Osteoblast (primary cell): ENCODE measurements at regions not wholly inside any gene's neighbourhood (a gene's known extent, or its start where the extent isn't known, plus 50 kb on each side); places are given as distances from the start of the nearest gene placed in this dataset.

Experiments
- DNase-seq: peaks from one replicate; pipeline ENCODE4 v3.0.0; 2011; ENCODE audit warnings: low spot score, mixed read lengths; ENCODE audit not compliant: insufficient read length; ENCODE audit errors: missing footprints
- H2AFZ ChIP-seq: 2 replicates; pipeline ENCODE4 v1.6.0; 2011; ENCODE audit warnings: mild to moderate bottlenecking, low read length
- H3K27ac ChIP-seq: 2 replicates; pipeline ENCODE4 v1.5.1; 2011; ENCODE audit warnings: mild to moderate bottlenecking, low read depth, low read length, moderate library complexity
- H3K27me3 ChIP-seq: 2 replicates; pipeline ENCODE4 v1.6.0; 2012; ENCODE audit warnings: mild to moderate bottlenecking, control low read depth, inconsistent platforms, low read length, moderate library complexity; ENCODE audit not compliant: insufficient read depth
- H3K36me3 ChIP-seq: 2 replicates; pipeline ENCODE4 v1.5.1; 2011; ENCODE audit warnings: mild to moderate bottlenecking, low read length, control low read depth, moderate library complexity; ENCODE audit not compliant: insufficient read depth
- H3K4me1 ChIP-seq: 2 replicates; pipeline ENCODE4 v1.5.1; 2011; ENCODE audit warnings: mild to moderate bottlenecking, low read length, control low read depth, moderate library complexity; ENCODE audit not compliant: insufficient read depth
- H3K4me2 ChIP-seq: 2 replicates; pipeline ENCODE4 v1.6.0; 2011; ENCODE audit warnings: mild to moderate bottlenecking, low read length; ENCODE audit not compliant: insufficient read depth
- H3K4me3 ChIP-seq: fragments of 200-600 bp; sonication (generic); 3 replicates; pipeline ENCODE4 v1.5.1; 2012; ENCODE audit warnings: mild to moderate bottlenecking, low read length, inconsistent platforms; ENCODE audit not compliant: insufficient read depth
- H3K79me2 ChIP-seq: 2 replicates; pipeline ENCODE4 v1.6.0; 2012; ENCODE audit warnings: mild to moderate bottlenecking, low read length, control low read depth, inconsistent platforms; ENCODE audit not compliant: insufficient read depth
- H3K9me3 ChIP-seq: 2 replicates; pipeline ENCODE4 v1.5.1; 2011; ENCODE audit warnings: low read depth, low read length, control low read depth
- H4K20me1 ChIP-seq: 2 replicates; pipeline ENCODE4 v1.6.0; 2012; ENCODE audit warnings: mild to moderate bottlenecking, low read length, control low read depth; ENCODE audit not compliant: insufficient read depth
- TF ChIP-seq, protein P1 (sequence below): IDR thresholded peaks from 2 replicates; pipeline ENCODE4 v1.5.1; 2011; ENCODE audit warnings: mild to moderate bottlenecking, low read depth, low read length, moderate library complexity; ENCODE audit errors: extremely low read depth

DNA sequence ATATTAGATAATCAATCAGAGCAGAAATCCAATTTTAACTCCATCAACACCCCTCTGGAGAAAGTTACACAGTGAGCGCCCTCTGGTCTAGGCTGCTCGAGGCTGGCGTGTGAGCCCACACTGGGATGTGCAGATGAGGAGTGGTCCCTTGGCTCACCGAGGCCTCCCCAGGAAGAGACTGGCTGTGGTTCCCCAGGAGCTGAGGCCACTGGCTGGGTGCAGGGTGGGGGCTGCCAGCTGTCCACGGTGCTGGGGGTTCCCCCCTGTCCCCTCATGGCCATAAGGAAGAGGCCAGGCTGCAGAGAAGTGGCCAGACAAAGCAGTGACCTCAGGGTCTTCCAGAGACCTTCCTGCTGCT lies 750.7 kb downstream of the BRD1 start:
- no peak overlapping the region for H3K4me3 ChIP-seq
- H3K9me3 ChIP-seq = peaks cover 4% of the 10 kb centered on the region
- no peak overlapping the region for H3K4me2 ChIP-seq
- no peak overlapping the region for H3K27ac ChIP-seq
- no peak for DNase-seq
- H3K4me1 ChIP-seq = no peaks in the 10 kb centered on the region
- no peaks in the 10 kb centered on the region for H3K27me3 ChIP-seq
- H3K36me3 ChIP-seq = no peaks in the 10 kb centered on the region
- H3K79me2 ChIP-seq = no peaks in the 10 kb centered on the region
- no peak overlapping the region for H2AFZ ChIP-seq
- H4K20me1 ChIP-seq = no peaks in the 10 kb centered on the region
- TF ChIP-seq, protein P1, sequence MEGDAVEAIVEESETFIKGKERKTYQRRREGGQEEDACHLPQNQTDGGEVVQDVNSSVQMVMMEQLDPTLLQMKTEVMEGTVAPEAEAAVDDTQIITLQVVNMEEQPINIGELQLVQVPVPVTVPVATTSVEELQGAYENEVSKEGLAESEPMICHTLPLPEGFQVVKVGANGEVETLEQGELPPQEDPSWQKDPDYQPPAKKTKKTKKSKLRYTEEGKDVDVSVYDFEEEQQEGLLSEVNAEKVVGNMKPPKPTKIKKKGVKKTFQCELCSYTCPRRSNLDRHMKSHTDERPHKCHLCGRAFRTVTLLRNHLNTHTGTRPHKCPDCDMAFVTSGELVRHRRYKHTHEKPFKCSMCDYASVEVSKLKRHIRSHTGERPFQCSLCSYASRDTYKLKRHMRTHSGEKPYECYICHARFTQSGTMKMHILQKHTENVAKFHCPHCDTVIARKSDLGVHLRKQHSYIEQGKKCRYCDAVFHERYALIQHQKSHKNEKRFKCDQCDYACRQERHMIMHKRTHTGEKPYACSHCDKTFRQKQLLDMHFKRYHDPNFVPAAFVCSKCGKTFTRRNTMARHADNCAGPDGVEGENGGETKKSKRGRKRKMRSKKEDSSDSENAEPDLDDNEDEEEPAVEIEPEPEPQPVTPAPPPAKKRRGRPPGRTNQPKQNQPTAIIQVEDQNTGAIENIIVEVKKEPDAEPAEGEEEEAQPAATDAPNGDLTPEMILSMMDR = no peak

DNA sequence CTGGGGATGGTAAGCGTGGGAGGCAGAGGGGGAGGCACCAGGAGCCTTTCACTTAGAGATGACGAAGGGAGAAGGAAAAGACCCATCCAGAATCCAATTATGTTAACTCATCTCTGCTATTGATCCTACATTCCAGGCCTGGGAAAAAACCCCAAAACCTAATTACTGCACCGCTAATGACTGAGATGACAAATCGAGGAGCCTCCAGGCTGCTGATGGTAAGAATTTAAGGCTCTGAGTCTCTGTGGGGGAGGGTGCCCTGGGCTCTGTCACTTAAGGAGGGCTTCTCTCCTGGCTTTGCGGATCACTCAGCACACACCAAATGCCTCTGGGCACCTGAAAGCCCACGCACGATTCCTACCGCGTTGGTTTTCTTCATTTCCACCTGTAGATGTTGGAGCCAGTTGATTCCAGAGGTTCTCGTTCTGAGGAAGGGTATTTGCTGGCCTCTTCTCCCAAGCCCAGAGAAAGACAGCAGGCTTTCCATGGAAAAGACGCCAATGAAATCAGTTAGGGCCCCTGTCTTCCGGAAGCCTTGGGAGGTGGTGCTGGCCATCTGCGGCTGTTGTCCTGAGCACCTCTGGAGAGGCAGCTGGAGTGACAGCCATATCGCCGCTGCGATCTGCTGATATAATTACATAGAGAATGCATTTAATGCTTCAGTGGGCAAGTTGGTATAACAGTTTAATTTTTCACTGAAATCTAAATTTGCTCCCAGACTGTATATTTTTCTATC lies 751.2 kb downstream of the BRD1 start:
- DNase-seq = no peak
- TF ChIP-seq, protein P1 = no peak
- H3K4me3 ChIP-seq = no peak overlapping the region
- no peak overlapping the region for H3K27ac ChIP-seq
- H3K27me3 ChIP-seq = no peaks in the 10 kb centered on the region
- H3K79me2 ChIP-seq = no peaks in the 10 kb centered on the region
- H2AFZ ChIP-seq = no peak overlapping the region
- no peaks in the 10 kb centered on the region for H3K36me3 ChIP-seq
- peaks cover 4% of the 10 kb centered on the region for H3K9me3 ChIP-seq
- no peaks in the 10 kb centered on the region for H3K4me1 ChIP-seq
- no peaks in the 10 kb centered on the region for H4K20me1 ChIP-seq
- no peak overlapping the region for H3K4me2 ChIP-seq

DNA sequence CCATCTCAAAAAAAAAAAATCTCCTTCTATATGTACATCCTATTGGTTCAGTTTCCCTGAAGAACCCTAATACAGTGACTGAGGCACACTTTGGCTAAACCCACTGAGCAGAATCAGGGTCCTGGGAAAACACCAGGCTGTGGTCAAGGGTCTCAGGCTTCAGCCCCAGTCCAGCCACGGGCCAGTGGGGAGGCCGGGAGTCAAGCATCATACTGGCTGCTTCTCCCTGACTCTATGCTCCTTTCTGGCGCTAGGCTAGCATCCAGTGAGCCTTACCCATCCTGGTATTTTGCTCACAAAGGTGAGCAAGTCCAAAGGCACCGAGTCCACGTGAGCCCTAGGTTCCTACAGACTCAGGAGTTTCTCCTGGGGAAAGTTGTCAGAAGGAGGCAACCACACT lies 752.5 kb downstream of the BRD1 start:
- H2AFZ ChIP-seq = no peak overlapping the region
- H3K27ac ChIP-seq = no peak overlapping the region
- H3K9me3 ChIP-seq = peaks cover 4% of the 10 kb centered on the region
- no peaks in the 10 kb centered on the region for H4K20me1 ChIP-seq
- H3K79me2 ChIP-seq = no peaks in the 10 kb centered on the region
- H3K36me3 ChIP-seq = no peaks in the 10 kb centered on the region
- no peaks in the 10 kb centered on the region for H3K27me3 ChIP-seq
- no peak for DNase-seq
- H3K4me3 ChIP-seq = no peak overlapping the region
- no peaks in the 10 kb centered on the region for H3K4me1 ChIP-seq
- TF ChIP-seq, protein P1 = no peak
- no peak overlapping the region for H3K4me2 ChIP-seq

DNA sequence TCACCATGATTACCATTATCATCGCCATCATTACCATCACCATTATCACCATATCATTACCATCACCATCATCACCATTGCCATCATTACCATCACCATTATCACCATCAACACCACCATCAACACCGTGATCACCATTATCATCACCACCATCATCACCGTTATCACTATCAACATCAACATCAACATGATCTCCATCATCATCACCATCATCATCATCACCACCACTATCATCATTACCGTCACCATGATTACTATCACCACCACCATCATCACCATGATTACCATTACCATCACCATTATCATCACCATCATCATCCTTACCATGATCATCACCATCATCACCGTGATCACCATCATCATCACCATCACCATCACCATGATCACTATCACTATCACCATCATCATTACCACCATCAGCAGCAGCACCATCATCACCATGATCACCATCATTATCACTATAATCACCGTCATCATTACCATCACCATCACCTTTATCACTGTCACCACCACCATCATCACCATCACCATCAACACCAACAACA lies 753.7 kb downstream of the BRD1 start:
- Histone ChIP-seq H2AFZ (no peak overlapping the region), H3K4me3 (no peak overlapping the region), H3K9me3 (peaks cover 4% of the 10 kb centered on the region), H3K27me3 (no peaks in the 10 kb centered on the region), H4K20me1 (no peaks in the 10 kb centered on the region), H3K79me2 (no peaks in the 10 kb centered on the region), H3K36me3 (no peaks in the 10 kb centered on the region), H3K4me1 (no peaks in the 10 kb centered on the region), H3K27ac (no peak overlapping the region), H3K4me2 (no peak overlapping the region)
- TF ChIP-seq, protein P1 = no peak
- no peak for DNase-seq
